OCI-M2 (cell line): ENCODE measurements at regions not wholly inside any gene's neighbourhood (a gene's known extent, or its start where the extent isn't known, plus 50 kb on each side); places are given as distances from the start of the nearest gene placed in this dataset.
"Not testable (repeated sequence)": the region's sequence is repeated elsewhere in the genome, so short reads cannot be mapped to it uniquely, and the experiment has no call there.

Source experiments
- DNase-seq: peaks from one replicate; lab custom pipeline; 2025; ENCODE audit not compliant: unreplicated experiment; lab: John Stamatoyannopoulos, UW

DNA sequence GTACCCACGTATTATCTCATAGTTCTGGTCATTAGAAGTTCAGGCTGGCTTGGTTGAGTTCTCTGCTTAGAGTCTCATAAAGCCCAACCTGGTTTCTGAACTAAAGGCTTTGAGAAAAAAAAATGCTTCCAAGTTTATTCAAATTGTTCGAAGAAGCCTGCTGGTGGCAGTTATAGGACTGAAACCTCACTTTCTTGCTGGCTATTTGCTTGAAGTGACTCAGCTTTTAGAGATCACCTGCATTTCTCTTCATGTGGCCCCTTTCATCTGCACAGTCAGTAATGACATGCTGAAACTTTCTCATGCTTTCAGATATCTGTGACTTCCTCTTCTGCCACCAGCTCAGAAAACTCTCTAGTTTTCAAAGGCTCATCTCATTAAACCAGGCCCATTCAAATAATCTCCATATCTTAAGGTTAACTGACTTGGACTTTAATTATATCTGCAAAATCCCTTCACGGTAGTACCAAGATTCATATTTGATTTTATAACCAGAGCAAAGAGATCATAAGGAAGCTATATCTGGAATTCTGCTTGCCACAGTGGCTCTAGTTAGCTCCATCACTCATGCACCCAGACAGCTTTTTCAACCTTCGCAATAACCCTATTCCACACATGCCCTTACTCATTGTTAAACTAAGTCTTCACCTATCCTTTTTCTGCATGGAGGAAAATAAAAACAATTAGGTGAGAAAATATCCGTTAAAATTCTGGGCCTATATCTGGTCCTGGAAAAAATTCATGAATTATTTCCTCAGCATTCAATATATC, 433.8 kb upstream of the CBLB start:
- no peak for DNase-seq

DNA sequence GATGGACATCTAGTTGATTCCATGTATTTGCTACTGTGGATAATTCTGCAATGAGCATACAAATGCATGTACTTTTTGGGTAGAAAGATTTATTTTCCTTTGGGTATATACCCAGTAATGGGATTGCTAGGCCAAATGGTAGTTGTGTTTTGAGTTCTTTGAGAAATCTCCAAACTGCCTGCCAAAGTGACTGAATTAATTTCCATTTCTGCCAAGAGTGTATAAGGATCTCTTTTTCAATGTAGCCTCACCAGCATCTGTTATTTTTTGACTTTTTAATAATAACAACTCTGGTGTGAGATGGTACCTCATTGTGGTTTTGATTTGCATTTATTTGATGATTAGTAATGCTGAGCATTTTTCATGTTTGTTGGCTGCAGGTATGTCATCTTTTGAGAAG, 435.0 kb upstream of the CBLB start:
- no peak for DNase-seq

DNA sequence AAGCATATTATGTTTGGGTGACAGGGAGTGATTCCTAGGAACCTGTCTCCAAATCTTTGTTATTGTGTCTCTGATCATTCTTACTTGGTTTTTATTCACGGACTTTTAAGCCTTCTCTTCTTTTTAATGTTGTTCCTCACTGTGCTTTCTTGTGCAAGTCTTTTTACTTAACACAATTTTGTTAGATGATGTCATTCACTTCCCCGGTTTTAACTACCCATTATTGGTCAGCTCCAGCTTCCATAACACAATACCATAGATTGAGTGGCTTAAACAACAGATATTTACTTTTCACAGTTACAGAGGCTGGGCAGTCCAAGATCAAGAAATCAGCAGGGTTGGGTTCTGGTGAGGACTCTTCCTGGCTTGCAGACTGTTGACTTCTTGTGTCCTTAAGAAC, 436.3 kb upstream of the CBLB start:
- no peak for DNase-seq

DNA sequence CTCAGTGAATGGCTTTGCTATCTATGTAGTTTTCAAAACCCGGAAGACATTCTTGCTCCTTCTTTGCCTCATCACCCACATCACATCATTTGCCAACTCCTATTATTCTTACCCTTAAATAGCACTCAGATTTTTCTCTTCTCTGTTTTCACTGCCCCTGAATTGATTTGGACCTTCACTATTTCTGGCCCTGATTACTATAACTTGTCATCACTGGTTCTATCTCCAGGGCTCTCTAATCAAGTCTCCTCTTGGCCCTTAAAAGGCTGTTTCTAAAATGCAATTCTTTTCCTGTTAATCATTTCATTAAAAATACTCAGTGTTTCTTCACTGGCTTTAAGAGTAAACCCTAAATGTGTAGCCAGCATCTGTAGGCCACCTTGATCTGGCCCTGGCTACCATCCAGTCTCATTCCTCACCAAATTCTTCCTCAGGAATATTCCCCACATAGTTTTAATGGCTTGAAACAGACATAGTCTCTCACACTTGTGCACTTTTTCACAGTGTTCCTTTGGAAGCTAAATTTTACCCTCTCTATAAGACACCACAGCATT, 437.1 kb upstream of the CBLB start:
- DNase-seq, result no peak

DNA sequence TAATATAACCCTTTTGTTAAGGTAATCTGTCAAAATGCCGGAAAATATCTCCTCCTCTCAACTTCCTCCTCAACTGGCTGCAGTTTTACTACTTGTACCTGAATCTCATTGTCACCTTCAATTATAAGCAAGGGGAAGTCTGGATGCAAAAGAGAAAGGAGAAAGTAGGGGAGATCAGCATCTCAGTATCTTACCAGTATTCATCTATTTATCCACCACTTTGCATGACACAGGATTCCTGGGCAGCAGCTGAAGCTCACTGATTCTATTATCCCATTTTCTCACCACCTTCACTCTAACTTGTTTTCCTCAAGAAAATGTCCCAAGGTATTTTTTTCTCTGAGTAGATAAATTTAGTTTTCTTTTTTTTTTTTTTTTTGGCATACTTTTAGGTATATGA, 440.5 kb upstream of the CBLB start:
- no peak for DNase-seq

DNA sequence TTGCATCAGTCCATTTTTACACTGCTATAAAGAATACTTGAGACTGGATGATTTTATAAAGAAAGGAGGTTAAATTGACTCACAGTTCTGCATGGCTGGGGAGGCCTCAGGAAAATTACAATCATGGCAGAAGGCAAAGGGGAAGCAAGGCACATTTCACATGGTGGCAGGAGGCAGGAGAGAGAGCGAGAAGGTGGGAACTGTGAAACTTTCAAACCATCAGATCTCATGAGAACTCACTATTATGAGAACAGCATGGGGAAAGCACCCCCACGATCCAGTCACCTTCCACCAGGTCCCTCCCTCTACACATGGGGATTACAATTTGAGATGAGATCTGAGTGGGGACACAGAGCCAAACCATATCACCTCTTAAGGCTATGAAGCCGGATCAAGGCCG, 441.0 kb upstream of the CBLB start:
- not testable (repeated sequence) for DNase-seq

DNA sequence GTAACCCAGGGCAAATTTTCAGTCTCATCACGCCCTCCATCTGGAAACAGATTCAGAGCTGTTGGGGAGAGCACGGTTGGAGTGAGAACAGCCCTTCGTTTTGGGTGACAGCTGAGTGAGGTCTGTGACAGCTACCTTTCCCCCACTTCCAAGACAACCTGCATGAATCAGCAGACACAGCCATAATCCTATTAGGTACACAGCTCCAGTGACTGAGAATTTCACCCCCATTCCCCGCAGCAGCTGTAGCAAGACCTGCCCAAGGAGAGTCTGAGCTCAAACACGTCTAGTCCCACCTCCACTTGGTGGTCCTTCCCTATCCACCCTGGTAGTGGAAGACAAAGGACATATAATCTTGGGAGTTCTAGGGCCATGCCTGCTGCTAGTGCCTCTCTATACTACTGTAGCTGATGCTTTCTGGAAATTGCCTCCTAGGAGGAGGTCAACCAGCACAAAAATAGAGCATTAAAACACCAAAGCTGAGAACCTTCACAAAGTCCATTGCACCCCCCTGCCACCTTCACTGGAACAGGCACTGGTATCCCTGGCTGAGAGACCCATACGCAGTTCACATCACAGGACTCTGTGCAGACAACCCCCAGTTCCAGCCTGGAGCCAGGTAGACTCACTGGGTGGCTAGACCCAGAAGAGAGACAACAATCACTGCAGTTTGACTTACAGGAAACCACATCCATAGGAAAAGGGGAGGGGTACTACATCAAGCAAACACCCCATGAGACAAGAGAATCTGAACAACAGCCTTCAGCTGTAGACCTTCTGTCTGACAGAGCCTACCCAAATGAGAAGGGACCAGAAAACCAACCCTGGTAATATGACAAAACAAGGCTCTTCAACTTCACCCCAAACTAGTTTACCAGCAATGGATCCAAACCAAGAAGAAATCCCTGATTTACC, 448.6 kb upstream of the CBLB start:
- DNase-seq, result no peak

DNA sequence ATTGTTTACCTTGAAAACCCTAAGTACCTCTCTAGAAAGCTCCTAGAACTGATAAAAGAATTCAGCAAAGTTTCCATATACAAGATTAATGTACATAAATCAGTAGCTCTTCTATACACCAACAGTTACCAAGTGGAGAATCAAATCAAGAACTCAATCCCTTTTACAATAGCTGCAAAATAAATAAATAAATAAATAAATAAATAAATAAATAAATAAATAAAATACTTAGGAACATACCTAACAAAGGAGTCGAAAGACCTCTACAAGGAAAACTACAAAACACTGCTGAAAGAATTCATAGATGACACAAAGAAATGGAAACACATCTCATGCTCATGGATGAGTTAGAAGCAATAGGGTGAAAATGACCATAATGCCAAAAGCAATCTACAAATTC, 452.6 kb upstream of the CBLB start:
- not testable (repeated sequence) for DNase-seq

DNA sequence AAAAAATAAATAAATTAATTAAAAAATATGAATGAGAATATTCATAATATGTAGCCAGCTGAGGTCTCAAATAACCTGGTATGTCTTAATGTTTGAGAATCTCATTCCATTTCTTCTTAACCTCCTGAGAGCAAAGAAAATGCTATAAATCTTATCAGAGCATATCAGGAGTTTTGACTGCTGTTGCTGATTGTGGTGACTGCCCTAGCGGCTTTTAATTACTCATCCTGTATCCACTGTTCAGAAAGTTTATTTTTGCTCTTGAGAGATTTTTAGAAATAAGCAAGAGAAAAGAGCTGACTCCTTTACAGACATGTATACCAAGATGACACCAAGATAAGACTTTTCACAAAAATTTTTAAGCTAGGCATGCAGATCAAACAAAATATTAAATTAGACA, 454.8 kb upstream of the CBLB start:
- no peak for DNase-seq

DNA sequence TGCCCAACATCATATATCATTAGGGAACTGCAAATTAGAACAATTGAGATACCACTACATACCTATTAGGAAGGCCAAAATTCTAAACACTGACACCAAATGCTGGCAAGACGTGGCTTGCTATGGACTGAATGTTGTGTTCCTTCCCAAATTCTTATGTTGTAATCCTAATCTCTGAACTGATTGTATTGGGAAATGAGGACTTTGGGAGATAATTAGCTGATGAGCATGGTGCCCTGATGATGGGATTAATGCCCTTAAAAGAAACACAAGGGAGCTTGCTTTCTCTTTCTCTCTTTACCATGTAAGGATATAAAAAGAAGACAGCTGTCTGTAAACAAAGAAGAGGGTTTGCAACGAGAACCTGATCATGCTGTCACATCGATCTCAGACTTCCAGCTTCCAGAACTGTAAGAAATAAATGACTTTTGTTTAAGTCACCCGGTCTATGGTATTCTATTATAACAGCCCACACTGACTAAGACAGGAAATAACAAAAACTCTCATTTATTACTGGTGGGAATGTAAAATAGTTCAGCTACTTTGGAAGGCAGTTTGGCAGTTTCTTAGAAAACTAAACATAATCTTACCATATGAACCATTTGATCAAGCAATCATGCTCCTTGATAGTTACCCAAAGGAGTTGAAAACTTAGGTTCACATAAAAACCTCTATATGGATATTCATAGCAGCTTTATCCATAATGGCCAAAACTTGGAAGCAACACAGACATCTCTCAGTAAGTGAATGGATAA, 458.3 kb upstream of the CBLB start:
- no peak for DNase-seq

DNA sequence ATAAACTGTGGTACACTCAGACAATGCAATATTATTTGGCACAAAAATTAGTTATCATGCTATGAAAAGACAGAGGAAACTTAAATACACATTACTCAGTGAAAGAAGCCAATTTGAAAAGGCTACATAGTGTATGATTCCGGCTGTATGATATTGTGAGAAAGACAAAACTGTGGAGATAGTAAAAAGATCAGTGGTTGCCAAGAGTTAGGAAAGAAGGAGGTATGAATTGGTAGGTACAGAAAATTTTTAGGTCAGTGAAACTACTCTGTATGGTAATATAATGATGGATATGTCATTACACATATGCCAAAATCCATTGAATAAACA, 458.8 kb upstream of the CBLB start:
- DNase-seq, result no peak

DNA sequence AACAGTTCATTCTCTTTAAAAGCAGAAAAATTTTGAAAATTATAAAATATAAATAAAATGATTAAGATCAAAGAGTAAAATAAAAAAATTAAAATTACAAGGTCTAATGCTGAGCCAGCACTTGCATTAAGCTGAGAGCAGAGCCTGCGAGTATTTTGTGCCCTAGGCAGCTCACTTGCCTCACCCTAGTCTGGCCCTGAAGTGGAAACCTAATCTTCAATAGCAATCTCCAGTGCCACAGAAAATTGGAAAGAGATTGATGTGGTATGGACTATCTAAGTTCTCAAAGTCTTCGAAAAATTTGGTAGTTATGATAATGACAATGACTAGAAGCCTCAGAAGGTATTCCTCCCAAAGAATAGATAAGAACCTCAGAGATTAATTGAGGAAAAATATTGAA, 459.4 kb upstream of the CBLB start:
- DNase-seq, result no peak

DNA sequence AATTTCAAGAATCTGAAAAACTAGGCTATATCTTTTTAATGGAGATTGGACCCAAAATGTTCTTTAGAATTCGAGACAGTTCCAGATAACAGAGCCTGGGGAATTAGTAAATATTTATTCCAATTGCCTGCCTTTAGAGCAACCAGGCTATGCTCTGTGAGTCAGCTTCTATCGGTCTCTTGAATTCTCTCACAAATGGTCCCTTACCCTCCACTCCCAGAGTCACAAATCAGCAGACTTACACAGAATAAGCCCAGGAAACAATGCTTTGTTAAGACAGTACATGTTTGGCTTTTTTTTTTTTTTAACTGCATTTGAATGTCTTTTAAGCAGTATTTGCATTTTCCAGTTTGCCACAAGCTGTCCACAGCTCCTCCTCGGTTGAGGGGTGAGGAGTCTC, 460.7 kb upstream of the CBLB start:
- DNase-seq, result no peak

DNA sequence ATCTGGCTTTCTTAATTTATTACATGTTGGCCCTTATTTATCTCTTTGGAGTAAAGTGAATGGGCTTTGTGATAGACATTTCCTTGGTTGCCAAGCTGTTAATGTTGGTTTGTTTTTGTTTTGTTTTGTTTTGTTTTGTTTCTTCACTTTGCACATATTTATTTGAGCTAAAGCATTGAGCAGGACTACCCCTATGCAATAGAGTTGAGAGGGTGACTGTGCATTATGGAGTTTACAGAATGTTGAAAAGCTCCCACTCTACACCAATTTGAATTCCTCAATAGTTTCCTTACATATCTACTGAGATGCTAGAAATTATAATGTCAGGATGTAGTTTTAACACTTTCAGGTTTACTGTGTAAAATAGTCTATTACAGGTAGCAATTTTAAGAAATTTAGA, 462.8 kb upstream of the CBLB start:
- no peak for DNase-seq

DNA sequence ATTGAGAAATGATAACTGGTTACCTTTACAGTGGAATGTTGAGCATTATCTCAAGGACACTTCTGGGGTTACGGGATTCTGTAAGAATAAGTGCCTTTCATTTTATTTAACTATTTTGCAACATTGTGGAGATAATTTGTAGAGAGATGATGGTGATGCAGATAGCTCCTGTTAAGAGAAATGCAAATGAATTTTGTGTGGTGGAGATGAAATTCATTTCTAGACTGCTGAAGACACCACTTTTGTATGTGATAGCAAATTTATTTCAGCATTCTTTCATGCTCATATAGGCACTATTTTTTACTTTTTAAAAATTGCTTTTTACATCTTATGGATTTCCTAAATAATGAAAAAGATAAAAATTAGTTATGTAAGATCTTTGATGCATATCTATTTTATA, 463.3 kb upstream of the CBLB start:
- no peak for DNase-seq

DNA sequence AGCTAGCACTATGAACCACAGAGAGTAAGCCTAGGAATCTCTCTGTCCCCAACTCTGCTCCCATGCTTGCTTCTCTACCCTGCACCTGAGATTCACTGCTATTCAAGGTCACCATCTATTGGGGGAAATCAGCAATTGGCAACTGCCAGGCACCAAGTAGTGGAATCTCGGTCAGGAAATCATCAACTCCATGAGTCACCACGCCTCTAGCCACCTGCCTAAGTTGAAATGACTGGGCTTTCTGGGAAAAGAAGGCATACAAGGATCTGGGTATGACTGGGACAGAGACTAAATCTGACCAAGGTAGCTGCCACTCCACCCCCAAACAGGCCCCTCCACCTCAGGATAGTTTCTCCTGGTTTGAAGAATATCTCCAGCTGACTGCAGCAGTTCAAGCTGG, 464.1 kb upstream of the CBLB start:
- DNase-seq, result no peak

DNA sequence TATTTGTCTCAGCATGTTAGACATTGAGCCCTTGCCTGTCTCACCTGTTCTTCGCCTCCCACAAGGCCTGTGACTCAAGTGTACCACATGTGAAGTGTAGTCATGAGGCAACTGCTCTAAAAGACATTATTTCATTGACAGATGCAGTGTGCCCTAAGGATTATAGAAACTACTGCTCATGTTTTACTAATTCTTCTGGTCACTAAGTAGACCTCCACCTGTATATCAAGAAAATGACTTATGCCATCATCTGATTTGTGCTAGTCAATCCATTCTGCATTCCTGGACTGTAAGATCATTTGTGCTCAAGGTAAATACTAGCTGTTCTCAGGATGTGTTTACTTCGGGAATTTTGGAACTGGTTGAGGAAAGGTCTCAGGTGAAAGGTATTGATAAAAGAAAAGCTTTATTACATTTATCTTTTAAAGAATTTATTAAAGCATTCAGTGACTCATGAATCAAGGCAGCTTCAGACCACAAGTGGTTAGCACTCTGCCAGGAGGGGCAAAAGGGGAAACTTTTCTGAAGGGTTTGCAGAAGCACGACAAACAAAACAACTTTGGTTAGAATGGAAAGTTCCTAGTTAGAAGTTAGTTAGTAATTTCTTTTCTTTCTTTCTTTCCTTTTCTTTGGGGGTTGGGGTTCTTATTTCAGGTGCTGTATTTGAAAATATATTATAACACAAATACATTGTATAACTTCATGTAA, 465.3 kb upstream of the CBLB start:
- no peak for DNase-seq

DNA sequence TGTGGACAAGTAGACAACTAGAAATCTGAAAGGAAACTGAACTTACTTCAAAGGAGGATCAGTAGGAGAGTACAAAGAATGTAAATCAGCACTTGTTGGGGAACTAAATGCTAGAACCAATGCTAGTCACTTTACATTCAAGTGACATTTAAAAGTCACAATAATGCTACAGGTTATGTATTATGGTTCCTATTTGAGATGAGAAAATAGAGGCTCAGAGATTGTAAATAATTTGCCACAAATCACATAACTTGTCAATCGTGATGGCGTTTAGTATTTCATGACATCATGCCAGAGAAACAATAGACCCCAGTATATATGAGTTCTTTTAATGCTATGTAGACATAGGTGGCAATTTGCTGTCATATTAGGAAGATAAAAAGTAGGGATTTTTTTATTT, 467.8 kb upstream of the CBLB start:
- no peak for DNase-seq

DNA sequence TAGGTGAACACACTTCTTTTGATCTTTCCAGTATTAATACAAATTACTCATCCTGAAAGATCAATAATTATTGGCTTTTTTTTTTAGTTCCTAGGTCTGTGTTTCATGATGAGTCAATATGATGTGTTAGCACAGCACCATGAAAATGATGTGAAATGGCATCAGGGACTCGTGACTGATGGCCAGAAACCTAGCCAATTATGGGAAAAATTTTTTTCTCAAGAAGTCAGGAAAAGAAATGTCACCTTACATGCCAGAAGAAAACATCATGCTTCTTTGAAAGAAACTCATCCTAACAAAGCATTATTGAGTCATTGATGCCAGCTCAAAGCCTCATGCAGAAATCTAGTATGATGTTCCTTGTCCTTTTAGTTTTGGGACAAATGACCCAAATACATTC, 468.3 kb upstream of the CBLB start:
- DNase-seq, result no peak

DNA sequence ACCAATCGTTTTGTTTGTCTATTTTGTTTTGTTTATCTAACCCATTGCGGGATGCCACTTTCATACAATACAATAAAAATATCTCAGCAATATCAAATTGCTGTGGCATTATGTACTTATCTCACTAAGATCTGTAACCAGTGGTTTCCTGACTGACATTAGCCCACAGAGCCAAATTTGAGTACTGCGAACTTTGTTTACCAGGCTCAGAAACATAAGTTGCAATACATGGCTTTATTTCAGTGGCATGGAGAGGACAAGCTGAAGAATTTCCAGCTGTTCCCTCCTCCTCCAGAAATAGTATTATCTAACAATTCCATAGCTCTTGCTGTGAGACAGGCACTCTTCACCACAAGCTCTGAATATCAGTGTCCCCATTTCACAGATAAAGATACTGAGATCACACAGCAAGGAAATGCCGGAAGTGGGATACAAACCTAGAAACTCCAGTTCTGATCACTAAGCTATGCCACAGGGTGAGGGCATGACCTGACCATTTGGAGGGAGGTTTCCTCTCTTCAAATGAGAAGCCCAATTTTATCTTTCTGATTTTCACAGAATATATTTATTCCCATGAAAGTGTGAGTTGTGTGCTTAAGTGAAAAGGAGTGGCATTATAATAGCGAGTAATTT, 469.9 kb upstream of the CBLB start:
- no peak for DNase-seq
